IMR-90 (cell line): ENCODE measurements at regions not wholly inside any gene's neighbourhood (a gene's known extent, or its start where the extent isn't known, plus 50 kb on each side); places are given as distances from the start of the nearest gene placed in this dataset.

ENCODE experiments used
- ATAC-seq: fragments of 200-7000 bp; cut with Tn5 transposase; 2 replicates; pipeline ENCODE4 v1.9.1; 2020; ENCODE audit warnings: low read depth, mild to moderate bottlenecking, moderate library complexity
- BruUV-seq: library from RNA; stranded (reverse); fragments of 400-500 nt; replicated peaks from 2 replicates; lab custom pipeline; 2021; lab: Mats Ljungman, UMichigan
- CTCF ChIA-PET: fragments of 300-600 bp; formaldehyde crosslinking; extraction: SDS; loops from one replicate; lab custom pipeline; 2021; ENCODE audit warnings: antibody characterized with exemption; lab: Yijun Ruan, JAX
- POLR2A ChIA-PET: fragments of 300-600 bp; sonication (Branson Sonifier 250); formaldehyde crosslinking; loops from one replicate; lab custom pipeline; 2022; ENCODE audit warnings: antibody characterized with exemption; ENCODE audit not compliant: unreplicated experiment; lab: Charles Lee
- DNase-seq: peaks from one replicate; pipeline ENCODE4 v3.0.0; 2013
- H2AFZ ChIP-seq: replicated peaks from 2 replicates; pipeline ENCODE3; 2013; ENCODE audit warnings: low read length, mild to moderate bottlenecking; ENCODE audit not compliant: poor library complexity
- H2AK5ac ChIP-seq: 2 replicates; pipeline ENCODE4 v1.6.1; 2013; ENCODE audit warnings: low read depth, low read length, inconsistent platforms
- H2AK9ac ChIP-seq: replicated peaks from 2 replicates; pipeline ENCODE3; 2013; ENCODE audit warnings: mild to moderate bottlenecking, low read depth, low read length, moderate library complexity; ENCODE audit not compliant: poor library complexity
- H2BK120ac ChIP-seq: 2 replicates; pipeline ENCODE4 v1.6.1; 2013; ENCODE audit warnings: low read depth, low read length, inconsistent platforms
- H2BK15ac ChIP-seq: 3 replicates; pipeline ENCODE4 v1.6.1; 2013; ENCODE audit warnings: low read depth, low read length, inconsistent platforms
- H2BK20ac ChIP-seq: 2 replicates; pipeline ENCODE4 v1.6.1; 2013; ENCODE audit warnings: low read depth, mild to moderate bottlenecking, inconsistent platforms, low read length, moderate library complexity
- H2BK5ac ChIP-seq: 2 replicates; pipeline ENCODE4 v1.6.1; 2013; ENCODE audit warnings: mild to moderate bottlenecking, low read depth, low read length, inconsistent platforms; ENCODE audit not compliant: poor library complexity, severe bottlenecking
- H3K14ac ChIP-seq: replicated peaks from 2 replicates; pipeline ENCODE4 v1.6.1; 2013; ENCODE audit warnings: low read depth, low read length, inconsistent platforms
- H3K18ac ChIP-seq: 2 replicates; pipeline ENCODE4 v1.6.1; 2013; ENCODE audit warnings: low read depth, low read length, control low read depth
- H3K23ac ChIP-seq: 2 replicates; pipeline ENCODE4 v1.6.1; 2013; ENCODE audit warnings: low read depth, low read length, inconsistent platforms
- H3K27ac ChIP-seq: 2 replicates; pipeline ENCODE4 v1.5.1; 2013; ENCODE audit warnings: mild to moderate bottlenecking, control low read depth, low read length; ENCODE audit not compliant: insufficient read depth
- H3K27me3 ChIP-seq: 2 replicates; pipeline ENCODE4 v1.6.1; 2013; ENCODE audit warnings: low read length; ENCODE audit not compliant: control insufficient read depth, insufficient read depth
- H3K36me3 ChIP-seq: 2 replicates; pipeline ENCODE4 v1.6.1; 2013; ENCODE audit warnings: low read length, mixed read lengths; ENCODE audit not compliant: control insufficient read depth, insufficient read depth
- H3K4ac ChIP-seq: 2 replicates; pipeline ENCODE4 v1.6.1; 2013; ENCODE audit warnings: low read depth, low read length, inconsistent platforms
- H3K4me1 ChIP-seq: 2 replicates; pipeline ENCODE4 v1.6.1; 2013; ENCODE audit warnings: low read length, mixed read lengths; ENCODE audit not compliant: control insufficient read depth, insufficient read depth
- H3K4me2 ChIP-seq: 2 replicates; pipeline ENCODE4 v1.6.1; 2013; ENCODE audit warnings: low read depth, mild to moderate bottlenecking, control low read depth, low read length, moderate library complexity
- H3K4me3 ChIP-seq: 2 replicates; pipeline ENCODE4 v1.5.1; 2013; ENCODE audit warnings: low read depth, mild to moderate bottlenecking, control low read depth, low read length, moderate library complexity; ENCODE audit not compliant: insufficient read depth
- H3K56ac ChIP-seq: 2 replicates; pipeline ENCODE4 v1.6.1; 2013; ENCODE audit warnings: low read length, inconsistent platforms; ENCODE audit not compliant: insufficient read depth; ENCODE audit errors: extremely low read depth
- H3K79me1 ChIP-seq, 2 experiments: 2 replicates each; pipeline ENCODE4 v1.6.1; 2013; ENCODE audit warnings: low read length in 2 of 2, inconsistent platforms in 1 of 2, low read depth in 1 of 2
- H3K9ac ChIP-seq: 2 replicates; pipeline ENCODE4 v1.6.1; 2013; ENCODE audit warnings: low read depth, low read length, control low read depth
- H3K9me1 ChIP-seq: 2 replicates; pipeline ENCODE4 v1.6.1; 2013; ENCODE audit warnings: low read length, inconsistent platforms; ENCODE audit not compliant: insufficient read depth
- H3K9me3 ChIP-seq: 2 replicates; pipeline ENCODE4 v1.6.1; 2013; ENCODE audit warnings: low read length; ENCODE audit not compliant: control insufficient read depth, insufficient read depth
- H4K20me1 ChIP-seq: 2 replicates; pipeline ENCODE4 v1.6.1; 2013; ENCODE audit warnings: low read length, inconsistent platforms; ENCODE audit not compliant: insufficient read depth
- H4K5ac ChIP-seq: 2 replicates; pipeline ENCODE4 v1.6.1; 2013; ENCODE audit warnings: mild to moderate bottlenecking, low read depth, low read length, control low read depth
- H4K8ac ChIP-seq, 2 experiments: 2 replicates each; pipeline ENCODE4 v1.6.1; 2013; ENCODE audit warnings: low read depth in 2 of 2, low read length in 2 of 2, control low read depth in 1 of 2, inconsistent platforms in 1 of 2
- H4K91ac ChIP-seq: 2 replicates; pipeline ENCODE4 v1.6.1; 2013; ENCODE audit warnings: low read depth, low read length, inconsistent platforms; ENCODE audit not compliant: insufficient read depth
- BHLHE40 ChIP-seq: fragments of 150-350 bp; IDR thresholded peaks from 2 replicates; pipeline ENCODE4 v1.6.1; 2016; ENCODE audit warnings: mild to moderate bottlenecking, low read depth, low read length
- CEBPB ChIP-seq: IDR thresholded peaks from 2 replicates; pipeline ENCODE4 v1.6.1; 2012; ENCODE audit warnings: low read depth, low read length, improper control_type of control experiment
- WGBS, 2 experiments: methylation state at CpG; one replicate each; pipeline versions ENCODE4 v1.1.5 to v1.1.7; 2013; ENCODE audit warnings: missing lambda C conversion rate in 2 of 2; ENCODE audit not compliant: insufficient read length in 1 of 2; ENCODE audit errors: extremely low coverage in 2 of 2; 5-methylcytosine and 5-hydroxymethylcytosine counted together
- dilution Hi-C: fragments of 300-500 bp; cut with HindIII; formaldehyde crosslinking; loops from one replicate; pipeline ENCODE4 v1.14.3; 2018; ENCODE audit warnings: low sequenced_read_pairs; ENCODE audit not compliant: unreplicated experiment
- in situ Hi-C: fragments of 300-500 bp; cut with MboI; formaldehyde crosslinking; loops from 3 replicates; pipeline ENCODE4 v1.14.3; 2019; ENCODE audit warnings: low sequenced_read_pairs, inconsistent platforms, mixed read lengths
- intact Hi-C: fragments of 100-400 bp; cut with micrococcal nuclease; formaldehyde crosslinking; loops from 2 replicates; pipeline ENCODE4 v1.10.0; 2022

- Histone ChIP-seq H2AK9ac (no peak overlapping the region), H3K56ac (no peak overlapping the region), H3K9ac (no peak overlapping the region), H3K79me1 (no peaks in the 10 kb centered on the region), H3K4me2 (peak overlapping the region; percentile 37; the same call in 1 of the 2 replicates), H3K18ac (peak overlapping the region; percentile 73; the same call in 1 of the 2 replicates), H2AFZ (no peak overlapping the region), H3K9me1 (peaks cover 3% of the 10 kb centered on the region), H2AK5ac (no peak overlapping the region), H2BK5ac (no peak overlapping the region), H3K9me3 (no peaks in the 10 kb centered on the region), H3K4me3 (no peak overlapping the region), H3K27ac (no peak overlapping the region), H2BK20ac (no peak overlapping the region), H4K5ac (no peak overlapping the region), H3K27me3 (no peaks in the 10 kb centered on the region), H4K20me1 (peaks cover 3% of the 10 kb centered on the region; the same call in 1 of the 2 replicates), H3K36me3 (no peaks in the 10 kb centered on the region), H3K23ac (no peak overlapping the region), H2BK15ac (no peak overlapping the region), H4K91ac (no peak overlapping the region), H3K14ac (no peak overlapping the region), H3K4me1 (peaks cover 12% of the 10 kb centered on the region), H4K8ac (peak overlapping the region in 1 of 2 experiments; percentile 10; a peak in 1 of 4 replicates), H2BK120ac (no peak overlapping the region), H3K4ac (no peak overlapping the region)
- dilution Hi-C loops: no loop called here
- CTCF ChIA-PET: interaction anchor here (0.8 kb wide), 1 partner anchor 22 kb away, joined by 4 read pairs; no protein-coding TSS in a partner anchor
- no TSS peak for BruUV-seq
- WGBS, 2 experiments: no CpG with 5 or more reads among the region's 2 CpGs
- intact Hi-C loops: no loop called here
- peak; percentile 31 for DNase-seq
- no peak for ATAC-seq
- in situ Hi-C loops: no loop called here
- POLR2A ChIA-PET: no interaction called here
- TF ChIP-seq CEBPB: 0 out of 2 replicates have a peak, but pooled peaks have one; percentile 22
- no peak for TF ChIP-seq BHLHE40
Observed at GRCh38 chr13:48816700-48817099, 159.0 kb upstream of the FNDC3A start.
